ENCODE measurements at regions not wholly inside any gene's neighbourhood (a gene's known extent, or its start where the extent isn't known, plus 50 kb on each side); places are given as distances from the start of the nearest gene placed in this dataset.

DNA sequence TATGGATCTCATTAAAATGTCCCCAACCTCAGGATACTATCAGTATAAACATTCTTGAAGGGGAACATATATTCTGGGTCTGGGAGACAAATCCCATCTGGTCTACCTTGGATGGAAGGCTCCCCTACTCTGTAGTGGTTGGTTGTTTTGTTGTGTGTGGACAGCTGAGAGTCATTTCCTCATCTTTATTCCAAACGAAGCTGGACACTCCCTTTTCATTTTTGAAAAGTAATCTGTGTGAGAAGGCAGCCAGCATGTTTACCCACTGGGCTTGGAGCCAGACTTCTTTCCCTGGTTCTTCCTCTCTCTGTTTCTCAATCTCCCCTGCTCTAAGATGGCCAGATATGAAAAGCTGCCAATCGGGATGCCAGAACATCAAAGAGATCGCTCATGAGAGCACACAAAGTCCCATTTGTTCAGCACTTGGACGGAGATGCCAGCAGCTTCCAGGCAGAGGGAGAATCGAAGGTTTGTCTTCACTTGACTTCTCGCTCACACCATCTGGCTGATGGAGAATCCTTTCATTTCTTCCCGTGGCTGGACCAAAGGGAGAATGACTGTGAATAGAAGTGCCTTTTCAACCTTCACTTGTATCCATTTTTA lies 108.1 kb upstream of the AGR3 start (continued):
- TF ChIP-seq, protein P1, sequence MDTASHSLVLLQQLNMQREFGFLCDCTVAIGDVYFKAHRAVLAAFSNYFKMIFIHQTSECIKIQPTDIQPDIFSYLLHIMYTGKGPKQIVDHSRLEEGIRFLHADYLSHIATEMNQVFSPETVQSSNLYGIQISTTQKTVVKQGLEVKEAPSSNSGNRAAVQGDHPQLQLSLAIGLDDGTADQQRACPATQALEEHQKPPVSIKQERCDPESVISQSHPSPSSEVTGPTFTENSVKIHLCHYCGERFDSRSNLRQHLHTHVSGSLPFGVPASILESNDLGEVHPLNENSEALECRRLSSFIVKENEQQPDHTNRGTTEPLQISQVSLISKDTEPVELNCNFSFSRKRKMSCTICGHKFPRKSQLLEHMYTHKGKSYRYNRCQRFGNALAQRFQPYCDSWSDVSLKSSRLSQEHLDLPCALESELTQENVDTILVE (CRISPR knock-in tag; IDR thresholded peaks at IDR 0.05) = peak; percentile 82; the same call in 1 of the 2 replicates
- TF ChIP-seq RAD51 (IDR thresholded peaks at IDR 0.05; ENCODE audit: borderline replicate concordance) (no peak), ZFAT (CRISPR knock-in tag; conservative IDR thresholded peaks at IDR 0.05) (no peak), ZNF431 (CRISPR knock-in tag; IDR thresholded peaks at IDR 0.05; ENCODE audit: borderline replicate concordance, low read depth) (peak; percentile 72; the same call in 1 of the 2 replicates), ZNF484 (CRISPR knock-in tag; IDR thresholded peaks at IDR 0.05; ENCODE audit: borderline replicate concordance, low read depth) (no peak), ZZZ3 (CRISPR knock-in tag; IDR thresholded peaks at IDR 0.05; ENCODE audit: borderline replicate concordance) (no peak), ZNF253 (CRISPR knock-in tag; IDR thresholded peaks at IDR 0.05; ENCODE audit: borderline replicate concordance) (no peak), TOE1 (CRISPR knock-in tag; IDR thresholded peaks at IDR 0.05) (peak; percentile 81; the same call in 1 of the 2 replicates), ZNF180 (CRISPR knock-in tag; IDR thresholded peaks at IDR 0.05; ENCODE audit: borderline replicate concordance, low read depth) (no peak), ZBTB20 (CRISPR knock-in tag; IDR thresholded peaks at IDR 0.05; ENCODE audit: borderline replicate concordance, low read depth) (peak; percentile 85), ZNF709 (CRISPR knock-in tag; IDR thresholded peaks at IDR 0.05) (0 out of 2 replicates have a peak, but pooled peaks have one; percentile 36), ISX (CRISPR knock-in tag; conservative IDR thresholded peaks at IDR 0.05) (no peak), ZNF883 (CRISPR knock-in tag; IDR thresholded peaks at IDR 0.05; ENCODE audit: not compliant biosample characterization) (no peak), ZBTB21 (CRISPR knock-in tag; IDR thresholded peaks at IDR 0.05) (peak; percentile 51; the same call in 1 of the 2 replicates), ZFX (CRISPR knock-in tag; IDR thresholded peaks at IDR 0.05; ENCODE audit: low read depth) (no peak), ZNF468 (CRISPR knock-in tag; IDR thresholded peaks at IDR 0.05) (no peak), TAF15 (IDR thresholded peaks at IDR 0.05; ENCODE audit: low read depth, low read length, poor library complexity, severe bottlenecking) (no peak)
- TF ChIP-seq, protein P2, sequence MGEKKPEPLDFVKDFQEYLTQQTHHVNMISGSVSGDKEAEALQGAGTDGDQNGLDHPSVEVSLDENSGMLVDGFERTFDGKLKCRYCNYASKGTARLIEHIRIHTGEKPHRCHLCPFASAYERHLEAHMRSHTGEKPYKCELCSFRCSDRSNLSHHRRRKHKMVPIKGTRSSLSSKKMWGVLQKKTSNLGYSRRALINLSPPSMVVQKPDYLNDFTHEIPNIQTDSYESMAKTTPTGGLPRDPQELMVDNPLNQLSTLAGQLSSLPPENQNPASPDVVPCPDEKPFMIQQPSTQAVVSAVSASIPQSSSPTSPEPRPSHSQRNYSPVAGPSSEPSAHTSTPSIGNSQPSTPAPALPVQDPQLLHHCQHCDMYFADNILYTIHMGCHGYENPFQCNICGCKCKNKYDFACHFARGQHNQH (CRISPR knock-in tag; IDR thresholded peaks at IDR 0.05) = peak; percentile 97
- TF ChIP-seq, protein P3, sequence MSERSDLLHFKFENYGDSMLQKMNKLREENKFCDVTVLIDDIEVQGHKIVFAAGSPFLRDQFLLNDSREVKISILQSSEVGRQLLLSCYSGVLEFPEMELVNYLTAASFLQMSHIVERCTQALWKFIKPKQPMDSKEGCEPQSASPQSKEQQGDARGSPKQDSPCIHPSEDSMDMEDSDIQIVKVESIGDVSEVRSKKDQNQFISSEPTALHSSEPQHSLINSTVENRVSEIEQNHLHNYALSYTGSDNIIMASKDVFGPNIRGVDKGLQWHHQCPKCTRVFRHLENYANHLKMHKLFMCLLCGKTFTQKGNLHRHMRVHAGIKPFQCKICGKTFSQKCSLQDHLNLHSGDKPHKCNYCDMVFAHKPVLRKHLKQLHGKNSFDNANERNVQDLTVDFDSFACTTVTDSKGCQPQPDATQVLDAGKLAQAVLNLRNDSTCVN (CRISPR knock-in tag; IDR thresholded peaks at IDR 0.05; ENCODE audit: borderline replicate concordance) = peak; percentile 58; the same call in 1 of the 2 replicates
- TF ChIP-seq, protein P4, sequence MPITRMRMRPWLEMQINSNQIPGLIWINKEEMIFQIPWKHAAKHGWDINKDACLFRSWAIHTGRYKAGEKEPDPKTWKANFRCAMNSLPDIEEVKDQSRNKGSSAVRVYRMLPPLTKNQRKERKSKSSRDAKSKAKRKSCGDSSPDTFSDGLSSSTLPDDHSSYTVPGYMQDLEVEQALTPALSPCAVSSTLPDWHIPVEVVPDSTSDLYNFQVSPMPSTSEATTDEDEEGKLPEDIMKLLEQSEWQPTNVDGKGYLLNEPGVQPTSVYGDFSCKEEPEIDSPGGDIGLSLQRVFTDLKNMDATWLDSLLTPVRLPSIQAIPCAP (CRISPR knock-in tag; IDR thresholded peaks at IDR 0.05; ENCODE audit: low read depth) = no peak
- TF ChIP-seq, protein P5, sequence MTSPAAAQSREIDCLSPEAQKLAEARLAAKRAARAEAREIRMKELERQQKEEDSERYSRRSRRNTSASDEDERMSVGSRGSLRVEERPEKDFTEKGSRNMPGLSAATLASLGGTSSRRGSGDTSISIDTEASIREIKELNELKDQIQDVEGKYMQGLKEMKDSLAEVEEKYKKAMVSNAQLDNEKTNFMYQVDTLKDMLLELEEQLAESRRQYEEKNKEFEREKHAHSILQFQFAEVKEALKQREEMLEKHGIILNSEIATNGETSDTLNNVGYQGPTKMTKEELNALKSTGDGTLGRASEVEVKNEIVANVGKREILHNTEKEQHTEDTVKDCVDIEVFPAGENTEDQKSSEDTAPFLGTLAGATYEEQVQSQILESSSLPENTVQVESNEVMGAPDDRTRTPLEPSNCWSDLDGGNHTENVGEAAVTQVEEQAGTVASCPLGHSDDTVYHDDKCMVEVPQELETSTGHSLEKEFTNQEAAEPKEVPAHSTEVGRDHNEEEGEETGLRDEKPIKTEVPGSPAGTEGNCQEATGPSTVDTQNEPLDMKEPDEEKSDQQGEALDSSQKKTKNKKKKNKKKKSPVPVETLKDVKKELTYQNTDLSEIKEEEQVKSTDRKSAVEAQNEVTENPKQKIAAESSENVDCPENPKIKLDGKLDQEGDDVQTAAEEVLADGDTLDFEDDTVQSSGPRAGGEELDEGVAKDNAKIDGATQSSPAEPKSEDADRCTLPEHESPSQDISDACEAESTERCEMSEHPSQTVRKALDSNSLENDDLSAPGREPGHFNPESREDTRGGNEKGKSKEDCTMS (CRISPR knock-in tag; conservative IDR thresholded peaks at IDR 0.05) = no peak
- TF ChIP-seq, protein P6, sequence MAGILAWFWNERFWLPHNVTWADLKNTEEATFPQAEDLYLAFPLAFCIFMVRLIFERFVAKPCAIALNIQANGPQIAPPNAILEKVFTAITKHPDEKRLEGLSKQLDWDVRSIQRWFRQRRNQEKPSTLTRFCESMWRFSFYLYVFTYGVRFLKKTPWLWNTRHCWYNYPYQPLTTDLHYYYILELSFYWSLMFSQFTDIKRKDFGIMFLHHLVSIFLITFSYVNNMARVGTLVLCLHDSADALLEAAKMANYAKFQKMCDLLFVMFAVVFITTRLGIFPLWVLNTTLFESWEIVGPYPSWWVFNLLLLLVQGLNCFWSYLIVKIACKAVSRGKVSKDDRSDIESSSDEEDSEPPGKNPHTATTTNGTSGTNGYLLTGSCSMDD (CRISPR knock-in tag; IDR thresholded peaks at IDR 0.05) = no peak

Data from HepG2 (cell line).